ENCODE measurements at regions not wholly inside any gene's neighbourhood (a gene's known extent, or its start where the extent isn't known, plus 50 kb on each side); places are given as distances from the start of the nearest gene placed in this dataset.

DNA sequence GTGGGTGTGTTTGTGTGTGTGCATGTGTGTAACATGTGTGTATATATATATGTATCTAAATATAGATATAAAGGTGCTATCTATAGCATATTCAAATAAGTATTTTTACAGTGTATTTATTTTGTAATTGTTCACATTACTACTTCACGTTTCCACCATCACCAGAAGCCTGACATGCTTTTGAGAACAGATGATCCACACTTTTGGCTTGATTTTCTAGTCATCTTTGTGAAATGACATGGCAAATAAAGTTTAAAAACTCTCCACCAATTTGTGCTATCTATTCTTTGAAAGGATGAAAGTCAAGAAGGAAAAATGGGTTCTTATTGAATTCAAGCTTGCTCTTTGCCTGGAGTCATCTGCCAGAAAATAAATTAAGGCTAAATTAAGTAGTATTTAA lies 294.0 kb upstream of the AKR1E2 start:
- WGBS, 2 donors = 71 to 75% methylated on average over 1 of the region's 1 CpG
- no peaks in the 10 kb centered on the region for H3K27me3 ChIP-seq
- peaks cover 0 to 2% (median 0%) of the 10 kb centered on the region in 4 donors for H3K4me1 ChIP-seq
- no peak for DNase-seq
- H3K9me3 ChIP-seq = peaks cover 0 to 3% (median 0%) of the 10 kb centered on the region in 4 donors
- no peaks in the 10 kb centered on the region for H3K36me3 ChIP-seq
- intact Hi-C loops (cut with DNase I) = no loop called here
- H3K27ac ChIP-seq = no peak overlapping the region
- no peak for TF ChIP-seq POLR2AphosphoS5 (IDR thresholded peaks at IDR 0.05)
- TF ChIP-seq EP300 (IDR thresholded peaks at IDR 0.05) = no peak
- no peak for TF ChIP-seq POLR2A (IDR thresholded peaks at IDR 0.05)
- no peak for TF ChIP-seq CTCF (IDR thresholded peaks at IDR 0.05)
- H3K4me3 ChIP-seq = no peak overlapping the region

GRCh38 chr10:4529266-4529665 lies 296.7 kb upstream of the AKR1E2 start:
- Histone ChIP-seq H3K36me3 (no peaks in the 10 kb centered on the region), H3K4me3 (no peak overlapping the region), H3K27me3 (no peaks in the 10 kb centered on the region), H3K4me1 (peaks cover 0 to 13% (median 5%) of the 10 kb centered on the region in 4 donors), H3K9me3 (no peaks in the 10 kb centered on the region), H3K27ac (no peak overlapping the region)
- DNase-seq = no peak
- intact Hi-C loops (cut with DNase I) = no loop called here
- no peak for TF ChIP-seq POLR2AphosphoS5 (IDR thresholded peaks at IDR 0.05)
- TF ChIP-seq POLR2A (IDR thresholded peaks at IDR 0.05) = no peak
- TF ChIP-seq EP300 (IDR thresholded peaks at IDR 0.05) = no peak

DNA sequence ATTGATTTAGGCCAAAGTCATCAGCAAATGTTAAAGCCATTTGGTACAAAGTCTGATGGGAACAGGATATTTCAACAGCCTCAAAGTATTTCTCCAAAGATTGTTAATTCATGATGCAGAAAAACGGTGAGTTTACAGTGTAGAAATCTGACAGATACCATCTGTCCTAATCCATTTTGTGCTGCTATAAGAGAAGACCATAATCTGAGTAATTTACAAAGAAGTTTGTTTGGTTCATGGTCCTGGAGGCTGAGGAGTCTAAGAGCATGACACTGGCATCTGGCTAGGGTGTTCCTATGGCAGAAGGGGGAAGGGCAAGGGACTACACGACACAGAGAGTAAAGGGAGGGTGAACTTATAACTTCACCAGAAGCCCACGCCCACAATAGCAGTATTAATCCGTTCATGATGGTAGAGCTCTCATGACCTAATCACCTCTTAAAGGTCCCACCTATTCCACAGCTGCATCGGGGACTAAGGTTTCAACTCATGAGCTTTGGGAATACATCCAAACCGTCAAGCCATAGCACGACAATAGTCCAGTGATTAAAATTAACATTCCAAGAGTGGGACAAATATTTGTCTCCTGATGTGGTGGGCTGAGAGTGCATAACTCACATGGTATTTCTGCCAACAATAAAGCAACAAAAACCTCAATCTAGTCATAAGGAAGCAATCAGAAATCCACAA lies 298.6 kb upstream of the AKR1E2 start:
- no peaks in the 10 kb centered on the region for H3K9me3 ChIP-seq
- H3K27me3 ChIP-seq = no peaks in the 10 kb centered on the region
- DNase-seq = no peak
- 35 to 67% methylated on average over 7 of the region's 7 CpGs for WGBS, 2 donors
- intact Hi-C loops (cut with DNase I) = no loop called here
- peaks cover 0 to 13% (median 5%) of the 10 kb centered on the region in 4 donors for H3K4me1 ChIP-seq
- no peaks in the 10 kb centered on the region for H3K36me3 ChIP-seq
- peak overlapping the region in 2 of 4 donors; percentile 37 to 45 for H3K27ac ChIP-seq
- no peak for TF ChIP-seq POLR2AphosphoS5 (IDR thresholded peaks at IDR 0.05)
- no peak for TF ChIP-seq EP300 (IDR thresholded peaks at IDR 0.05)
- TF ChIP-seq CTCF (IDR thresholded peaks at IDR 0.05) = no peak
- TF ChIP-seq POLR2A (IDR thresholded peaks at IDR 0.05) = no peak
- no peak overlapping the region for H3K4me3 ChIP-seq

- H3K27me3 ChIP-seq = no peaks in the 10 kb centered on the region
- H3K4me1 ChIP-seq = peaks cover 0 to 13% (median 5%) of the 10 kb centered on the region in 4 donors
- H3K4me3 ChIP-seq = no peak overlapping the region
- TF ChIP-seq EP300 (IDR thresholded peaks at IDR 0.05) (no peak), POLR2A (IDR thresholded peaks at IDR 0.05) (no peak), POLR2AphosphoS5 (IDR thresholded peaks at IDR 0.05) (no peak), CTCF (IDR thresholded peaks at IDR 0.05) (no peak)
- intact Hi-C loops (cut with DNase I) = no loop called here
- 75 to 83% methylated on average over 4 of the region's 4 CpGs for WGBS, 2 donors
- no peaks in the 10 kb centered on the region for H3K36me3 ChIP-seq
- no peaks in the 10 kb centered on the region for H3K9me3 ChIP-seq
- DNase-seq = no peak
- H3K27ac ChIP-seq = peak overlapping the region in 3 of 4 donors; percentile 2 to 45 (median 37)
Measured at GRCh38 chr10:4526311-4526731, 299.7 kb upstream of the AKR1E2 start.

- intact Hi-C loops (cut with DNase I) = no loop called here
- Histone ChIP-seq H3K9me3 (no peaks in the 10 kb centered on the region), H3K36me3 (no peaks in the 10 kb centered on the region), H3K27ac (no peak overlapping the region), H3K4me3 (no peak overlapping the region), H3K4me1 (peaks cover 0 to 13% (median 5%) of the 10 kb centered on the region in 4 donors), H3K27me3 (no peaks in the 10 kb centered on the region)
- DNase-seq = no peak
- TF ChIP-seq EP300 (IDR thresholded peaks at IDR 0.05) (no peak), POLR2A (IDR thresholded peaks at IDR 0.05) (no peak), POLR2AphosphoS5 (IDR thresholded peaks at IDR 0.05) (no peak), CTCF (IDR thresholded peaks at IDR 0.05) (no peak)
- WGBS, 2 donors = 87 to 92% methylated on average over 1 of the region's 1 CpG
Measured at GRCh38 chr10:4525103-4525502, 300.9 kb upstream of the AKR1E2 start.

All from sigmoid colon (tissue), 6 donors.